Stimulated activated CD4-positive, alpha-beta T cell treated with anti-CD3 and anti-CD28 coated beads, Interleukin-1b, Interleukin-23, amount 100 ng/mL, for 24 hours (primary cell): ENCODE measurements at regions not wholly inside any gene's neighbourhood (a gene's known extent, or its start where the extent isn't known, plus 50 kb on each side); places are given as distances from the start of the nearest gene placed in this dataset.

Experiments
- DNase-seq, 4 experiments: peaks; one replicate each; pipeline ENCODE4 v3.0.0-alpha.2; 2020; ENCODE audit warnings: low read depth in 4 of 4, low spot score in 1 of 4

DNA sequence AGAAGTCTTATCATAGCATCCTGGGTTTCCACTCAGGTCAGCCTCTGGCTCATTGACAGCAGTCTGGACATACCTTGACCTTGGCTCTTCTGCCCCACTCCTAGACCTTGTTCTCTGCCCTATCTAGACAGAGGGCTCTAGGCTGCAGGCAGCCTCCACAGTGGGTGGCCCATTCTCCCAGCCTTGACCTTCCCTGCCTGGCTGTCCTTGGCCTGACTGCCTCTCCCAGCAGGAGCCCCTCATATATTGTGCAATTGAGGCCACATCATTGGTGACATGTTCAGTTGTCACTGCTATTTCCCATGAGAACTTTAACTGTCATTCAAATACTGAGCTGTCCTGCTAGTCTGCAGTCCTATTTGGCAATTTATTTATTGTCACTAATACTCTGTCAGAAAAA, 503.4 kb downstream of the PLXNA4 start:
- DNase-seq = no peak

DNA sequence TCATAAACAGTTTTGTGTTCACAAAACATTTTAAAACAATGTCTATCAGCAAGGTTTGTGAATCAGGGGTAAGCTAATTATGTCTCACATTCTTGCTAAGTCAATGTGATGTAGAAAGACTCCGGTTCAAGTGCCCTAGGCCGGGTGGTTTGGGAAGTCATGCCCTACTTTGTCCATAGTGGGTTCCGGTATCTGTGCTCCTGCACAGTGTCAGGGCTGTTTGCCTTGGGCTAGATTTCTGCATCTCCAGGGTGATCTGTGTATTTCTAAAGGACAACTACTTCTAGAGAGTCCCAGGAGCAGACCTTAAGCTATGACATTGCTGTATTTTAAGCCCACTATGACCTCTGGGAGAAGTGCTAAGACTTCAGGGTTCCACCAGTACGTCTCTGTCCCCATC, 504.1 kb downstream of the PLXNA4 start:
- DNase-seq = no peak

DNA sequence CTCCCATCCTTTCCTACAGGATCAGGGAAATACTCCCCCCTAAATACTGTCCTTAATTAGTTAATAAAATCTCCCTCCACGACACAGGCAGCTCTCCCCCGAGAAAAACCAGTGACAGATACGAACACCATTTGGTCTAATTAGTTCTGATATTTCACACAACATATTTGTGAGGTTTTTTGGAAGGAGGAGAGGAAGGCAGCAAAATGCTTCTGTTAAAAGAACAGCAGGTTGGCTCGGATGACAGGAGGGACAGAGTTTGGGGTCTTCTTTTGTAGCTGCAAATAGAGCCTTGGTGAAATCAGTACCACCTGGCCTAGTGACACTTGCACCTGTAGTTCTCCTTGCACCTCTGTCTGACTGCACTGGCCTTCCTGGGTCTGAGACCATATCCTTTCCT, 507.0 kb downstream of the PLXNA4 start:
- DNase-seq = no peak

DNA sequence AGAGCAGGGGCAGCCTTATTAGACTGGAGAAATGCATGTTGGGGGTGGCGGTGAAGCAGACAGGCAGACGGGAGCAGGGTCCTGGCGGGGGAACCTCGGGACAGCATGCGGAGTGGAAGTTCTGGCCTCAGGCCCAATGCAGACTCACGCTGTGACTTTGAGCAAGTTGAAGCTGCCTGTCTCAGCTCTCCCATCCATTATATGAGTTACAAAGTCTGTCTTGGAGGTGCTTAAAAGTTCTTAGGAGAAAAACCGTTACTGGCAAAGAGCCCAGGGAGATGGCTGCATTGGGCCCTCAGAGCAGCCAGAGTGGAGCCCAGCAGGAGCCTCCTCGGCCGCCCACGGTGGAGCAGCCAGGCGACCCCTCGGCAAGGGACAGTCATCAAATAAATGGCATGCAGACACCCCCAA, 509.5 kb downstream of the PLXNA4 start:
- no peak for DNase-seq

DNA sequence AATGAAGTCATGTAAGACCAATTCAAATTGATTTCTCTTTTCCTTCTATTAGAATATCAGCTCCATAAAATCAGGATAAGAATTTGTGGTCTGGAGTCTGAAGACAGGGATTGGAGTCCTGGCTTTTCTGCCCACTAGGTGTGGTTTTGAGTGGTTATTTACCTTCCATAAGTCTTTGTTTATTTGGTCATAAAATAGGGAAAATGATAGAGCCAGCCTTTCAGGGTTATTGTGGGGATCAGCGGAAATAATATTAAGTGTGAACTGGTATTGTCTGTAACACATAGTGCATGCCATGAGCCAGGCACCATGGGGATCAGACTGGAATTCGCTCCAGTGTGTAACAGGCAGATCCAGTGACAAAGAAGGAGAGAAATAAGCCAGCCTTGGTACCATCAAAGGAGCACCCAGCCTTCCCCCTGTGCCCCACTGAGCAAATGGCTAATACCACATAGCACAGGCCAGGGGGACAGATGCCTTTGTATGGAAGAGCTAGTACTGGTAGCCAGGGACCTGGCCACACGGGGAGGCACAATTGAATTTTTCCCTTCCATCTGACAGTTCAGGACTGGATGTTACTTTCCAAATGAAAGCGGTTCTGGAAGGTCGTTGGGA, 509.7 kb upstream of the PODXL start:
- no peak for DNase-seq

DNA sequence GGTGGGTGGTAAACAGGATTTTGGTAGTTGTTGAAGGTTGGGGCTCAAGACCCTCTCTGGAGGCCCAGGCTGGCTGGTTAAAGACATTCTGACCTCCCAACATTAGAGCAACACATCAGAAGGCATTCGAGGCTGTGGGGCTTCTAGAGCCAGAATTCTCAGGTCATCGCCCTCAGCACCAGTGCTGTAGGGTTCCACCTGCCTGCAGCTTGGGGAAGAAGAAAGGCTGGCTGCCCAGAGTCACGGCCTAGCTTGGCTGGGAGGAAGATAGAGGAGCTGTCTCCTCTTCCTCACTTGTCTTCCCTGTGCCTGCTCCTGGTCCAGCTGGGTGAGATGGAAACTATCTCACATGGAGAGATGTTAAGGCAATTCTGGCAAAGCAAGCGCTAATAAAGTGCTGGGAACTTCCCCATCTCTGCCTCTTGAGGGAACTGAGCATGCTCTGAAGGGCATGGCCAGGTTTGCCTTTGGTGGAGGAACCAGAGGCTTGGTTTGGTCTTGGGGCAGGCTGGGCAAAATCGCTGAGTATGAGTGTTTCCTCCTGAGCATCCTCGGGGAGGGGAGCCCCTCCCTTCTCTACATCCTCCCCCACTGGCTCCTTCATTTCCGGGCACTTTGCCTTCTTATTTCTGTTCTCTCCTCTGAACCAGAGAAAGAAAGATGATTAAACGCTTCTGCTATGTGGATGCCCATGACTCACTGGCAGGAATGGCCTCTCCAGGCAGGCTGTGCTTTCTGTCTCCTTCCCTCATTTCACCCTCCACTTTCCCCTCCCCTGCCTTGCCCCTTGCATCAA, 509.0 kb upstream of the PODXL start:
- no peak for DNase-seq

DNA sequence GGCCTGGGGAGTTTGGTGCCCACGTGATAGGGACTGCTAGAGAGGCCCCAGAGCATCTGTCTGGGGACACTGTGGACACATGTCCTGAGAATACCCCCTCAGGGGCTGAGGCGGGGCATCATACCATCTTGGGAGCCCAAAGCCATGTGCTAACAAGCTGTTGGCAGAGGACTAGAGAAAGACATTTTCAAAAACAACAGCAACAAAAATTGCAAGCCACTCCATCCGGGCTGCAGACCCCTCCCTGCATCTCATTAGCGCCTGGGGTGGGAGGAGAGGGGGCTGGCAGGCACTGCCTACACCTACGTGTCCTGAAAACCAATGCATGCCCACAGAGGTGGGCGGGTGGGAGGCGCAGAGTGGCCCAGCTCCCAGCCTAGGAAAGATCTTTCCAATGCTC, 507.4 kb upstream of the PODXL start:
- DNase-seq = no peak

DNA sequence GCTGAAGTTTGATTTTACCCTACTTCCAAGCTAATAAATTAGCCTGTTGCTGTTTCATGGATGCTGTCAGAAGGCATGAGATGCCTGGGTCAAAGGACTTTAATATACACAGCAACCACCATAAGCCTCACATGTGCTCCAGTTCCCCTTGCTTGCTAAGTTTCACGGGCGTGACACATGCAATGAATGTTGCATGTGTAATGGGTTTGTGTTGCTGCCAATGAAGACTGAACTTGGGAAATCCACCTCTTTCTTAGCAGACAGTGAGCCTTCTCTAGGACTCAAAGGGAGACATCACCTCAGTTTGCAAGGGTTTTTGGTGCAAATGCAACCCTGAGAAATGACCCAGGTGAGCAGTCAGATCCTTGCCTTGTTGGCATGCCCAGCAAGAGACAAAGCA, 505.5 kb upstream of the PODXL start:
- no peak for DNase-seq

DNA sequence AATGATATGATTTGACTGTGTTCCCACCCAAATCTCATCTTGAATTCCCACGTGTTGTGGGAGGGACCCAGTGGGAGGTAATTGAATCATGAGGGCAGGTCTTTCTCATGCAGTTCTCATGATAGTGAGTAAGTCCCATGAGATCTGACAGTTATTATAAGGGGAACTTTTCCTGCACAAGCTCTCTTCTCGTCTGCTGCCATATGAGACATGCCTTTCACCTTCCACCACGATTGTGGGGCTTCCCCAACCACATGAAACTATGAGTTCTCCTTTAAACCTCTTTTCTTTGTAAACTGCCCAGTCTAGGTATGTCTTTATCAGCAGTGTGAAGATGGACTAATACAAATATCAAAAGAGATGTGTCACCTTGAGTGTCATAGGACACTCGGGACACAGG, 502.7 kb upstream of the PODXL start:
- DNase-seq = no peak

DNA sequence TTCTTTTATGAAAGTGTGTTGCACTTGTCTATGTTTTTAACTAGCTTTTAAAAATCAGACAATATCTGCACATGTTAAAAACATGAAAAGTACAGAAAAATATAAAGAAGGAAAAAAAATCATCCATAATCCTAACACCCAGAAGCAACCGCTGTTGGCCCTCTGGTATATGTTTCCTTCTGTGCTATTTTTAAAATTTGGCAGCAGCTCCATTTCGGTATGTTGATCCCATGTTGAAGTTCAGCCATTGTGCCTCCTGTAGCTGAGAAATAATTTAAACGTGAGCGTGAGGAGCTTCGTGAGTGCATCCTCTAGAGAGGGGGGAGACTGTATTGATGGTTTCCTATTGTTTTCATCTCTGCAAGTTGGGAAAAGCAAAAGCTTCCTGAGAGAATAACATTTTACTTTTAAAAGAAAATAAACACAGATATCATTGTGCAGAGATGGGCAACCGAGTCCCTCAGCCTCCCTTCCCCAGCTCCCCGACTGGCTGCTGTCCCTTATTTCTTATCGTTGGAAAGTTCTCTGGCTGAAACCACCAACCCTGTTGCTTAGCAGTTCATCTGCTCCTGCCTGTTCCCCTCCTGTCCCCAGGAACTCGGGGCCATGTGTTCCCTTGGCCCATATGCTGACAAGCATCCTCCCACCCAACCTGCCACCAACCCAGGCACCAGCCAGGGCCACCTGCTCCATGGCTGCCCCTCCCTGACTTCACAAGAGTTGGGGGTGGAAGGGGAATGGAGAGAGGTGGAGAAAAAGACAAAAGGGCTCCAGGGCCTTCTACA, 499.1 kb upstream of the PODXL start:
- DNase-seq = no peak

DNA sequence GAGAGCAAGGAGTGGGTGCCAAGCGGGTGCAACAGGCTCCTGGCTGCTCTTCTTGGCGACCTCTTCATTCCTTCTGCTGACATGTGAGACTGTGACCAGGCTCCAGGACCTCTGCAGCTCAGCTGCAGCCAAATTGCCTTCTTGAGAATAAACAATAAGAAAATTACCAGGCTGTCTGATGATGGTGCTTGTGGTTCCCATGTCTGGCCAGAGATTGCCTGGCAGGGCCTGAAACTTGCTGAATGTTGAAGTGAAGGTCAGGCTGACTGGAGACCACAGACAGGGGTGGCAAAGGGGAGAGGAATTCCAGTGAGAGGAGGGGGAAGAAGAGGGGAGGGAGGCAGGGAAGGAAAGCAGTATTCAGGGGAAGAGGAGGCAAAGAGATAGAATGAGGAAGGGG, 497.4 kb upstream of the PODXL start:
- DNase-seq = no peak

DNA sequence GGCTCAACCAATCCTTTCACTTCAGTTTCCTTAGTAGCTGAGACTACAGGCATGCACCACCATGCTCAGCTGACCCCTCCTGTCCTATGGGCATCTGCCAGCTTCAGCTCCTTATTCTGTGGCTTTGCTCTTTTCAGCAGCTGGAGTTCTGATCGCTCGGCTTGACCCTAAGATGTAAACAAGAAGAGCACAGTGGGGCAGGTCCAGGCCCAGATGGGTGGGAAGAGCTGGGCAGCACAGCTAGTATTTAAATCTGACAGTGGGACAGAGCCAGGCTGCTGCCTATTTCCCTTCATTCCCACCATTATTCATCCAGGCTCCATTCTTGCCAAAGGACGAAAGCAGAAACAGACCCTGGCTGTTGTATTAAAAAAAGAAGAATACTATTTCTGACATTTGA, 494.9 kb upstream of the PODXL start:
- no peak for DNase-seq

DNA sequence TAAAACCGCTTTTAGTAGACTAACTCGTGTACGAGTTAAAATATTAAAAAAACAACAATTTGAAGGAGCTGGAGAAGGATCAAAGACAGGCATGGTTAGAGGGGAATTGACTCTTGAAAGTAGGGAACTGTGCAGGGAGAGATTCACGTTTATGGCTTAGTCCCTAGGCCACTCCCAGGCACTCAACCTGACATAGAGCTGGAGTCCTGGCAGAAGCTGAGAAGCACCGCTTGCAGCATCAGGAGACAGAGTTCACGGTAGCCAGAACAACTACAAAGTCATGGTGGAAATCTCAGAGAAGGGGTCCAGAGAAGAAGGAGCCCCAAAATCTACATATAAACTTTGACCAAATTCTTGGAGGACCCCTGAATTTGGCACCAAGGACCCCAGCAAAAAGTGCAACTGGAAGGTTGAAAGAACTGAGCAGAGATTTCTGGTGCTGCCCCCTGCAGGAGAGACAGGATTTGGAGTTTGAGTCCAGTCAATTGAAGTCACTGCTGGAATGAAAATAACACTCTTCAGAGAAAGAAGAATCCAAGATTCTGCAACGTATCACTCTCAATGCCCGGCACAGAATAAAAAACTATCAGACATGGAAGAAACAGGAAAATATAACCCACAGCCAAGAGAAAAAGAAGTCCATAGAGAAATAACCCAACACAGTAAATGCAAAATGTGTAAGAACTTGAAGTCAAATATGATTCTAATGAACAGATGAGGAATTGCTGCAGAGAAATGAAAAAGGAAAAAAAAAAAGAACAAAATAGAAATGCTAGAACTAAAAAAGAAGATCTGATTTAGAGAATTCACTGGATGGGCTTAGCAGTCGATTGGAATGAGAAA, 493.3 kb upstream of the PODXL start:
- peak in 2 of 4 experiments; percentile 4 to 5 for DNase-seq

DNA sequence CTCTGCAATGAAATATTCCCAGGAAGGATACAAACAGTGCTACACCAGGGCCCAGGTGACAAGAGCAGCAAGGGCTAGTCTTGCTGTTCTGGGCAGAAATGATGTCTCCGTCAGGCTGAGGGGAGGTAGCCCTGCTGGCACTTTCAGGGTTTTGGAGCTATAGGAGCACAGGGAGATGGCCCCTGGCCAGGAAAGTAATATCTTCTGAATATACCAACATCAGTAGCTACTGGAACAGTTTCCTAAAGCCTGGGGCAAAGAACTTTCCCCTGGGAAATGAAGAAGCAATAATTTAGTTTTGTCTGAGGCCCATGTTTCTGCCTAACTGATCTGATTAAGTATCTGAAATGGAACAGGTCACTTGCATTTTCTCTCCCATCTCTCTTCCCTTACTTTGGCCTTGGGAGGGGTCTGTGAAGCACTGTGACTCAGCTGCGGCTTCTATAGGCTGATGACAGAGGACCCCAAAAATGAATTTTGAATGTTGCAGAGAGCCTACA, 489.1 kb upstream of the PODXL start:
- no peak for DNase-seq

DNA sequence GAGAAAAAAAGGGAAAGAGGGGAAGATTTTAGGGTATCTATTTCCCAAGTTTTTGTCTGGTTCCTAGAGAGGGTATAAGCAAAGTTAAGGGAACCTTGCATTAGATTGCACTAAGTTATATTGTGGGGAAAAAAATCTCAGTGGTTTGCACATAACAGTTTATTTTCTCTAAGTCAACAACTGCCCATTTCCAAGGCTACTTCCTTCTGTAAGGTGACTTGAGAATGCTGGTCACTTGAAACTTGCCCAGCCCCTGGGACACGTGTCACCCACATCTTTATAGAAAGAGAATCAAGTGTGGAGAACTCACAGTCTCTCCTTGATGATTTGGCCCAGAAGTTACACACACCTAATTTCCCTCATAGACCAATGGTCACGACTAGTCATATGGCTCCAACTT, 488.6 kb upstream of the PODXL start:
- DNase-seq = no peak

DNA sequence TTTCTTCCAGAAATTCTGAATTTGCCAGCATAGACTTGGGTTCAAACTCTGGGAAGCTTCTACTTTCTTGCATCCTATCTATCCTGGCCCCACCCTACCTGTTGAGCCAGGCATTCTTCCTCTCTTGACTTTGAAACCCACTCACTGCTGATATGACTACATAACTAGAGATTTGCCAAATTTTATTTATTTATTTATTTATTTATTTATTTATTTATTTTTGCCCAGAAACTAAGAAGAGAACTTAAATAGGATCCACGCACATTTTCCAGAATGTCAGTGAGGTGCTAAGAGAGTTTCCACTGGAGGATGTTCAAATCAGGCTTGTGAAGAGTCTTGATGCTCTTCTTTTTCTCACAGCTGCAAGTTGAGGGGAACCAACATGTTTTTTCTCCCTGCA, 487.8 kb upstream of the PODXL start:
- DNase-seq = no peak

DNA sequence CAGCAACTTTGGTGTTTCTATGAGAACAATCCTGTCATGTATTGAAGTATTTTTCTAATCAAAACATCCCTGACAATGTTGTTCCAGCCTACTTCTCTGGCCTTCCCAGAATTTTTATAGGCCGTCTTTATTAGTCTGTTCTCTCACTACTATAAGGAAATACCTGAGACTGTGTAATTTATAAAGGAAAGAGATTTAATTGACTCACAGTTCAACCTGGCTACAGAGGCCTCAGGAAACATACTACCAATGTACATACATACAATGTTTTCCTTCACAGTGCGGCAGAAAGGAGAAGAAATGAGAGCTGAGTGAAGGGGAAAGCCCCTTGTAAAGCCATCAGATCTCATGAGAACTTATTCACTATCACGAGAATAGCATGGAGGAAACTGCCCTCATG, 484.7 kb upstream of the PODXL start:
- no peak for DNase-seq

DNA sequence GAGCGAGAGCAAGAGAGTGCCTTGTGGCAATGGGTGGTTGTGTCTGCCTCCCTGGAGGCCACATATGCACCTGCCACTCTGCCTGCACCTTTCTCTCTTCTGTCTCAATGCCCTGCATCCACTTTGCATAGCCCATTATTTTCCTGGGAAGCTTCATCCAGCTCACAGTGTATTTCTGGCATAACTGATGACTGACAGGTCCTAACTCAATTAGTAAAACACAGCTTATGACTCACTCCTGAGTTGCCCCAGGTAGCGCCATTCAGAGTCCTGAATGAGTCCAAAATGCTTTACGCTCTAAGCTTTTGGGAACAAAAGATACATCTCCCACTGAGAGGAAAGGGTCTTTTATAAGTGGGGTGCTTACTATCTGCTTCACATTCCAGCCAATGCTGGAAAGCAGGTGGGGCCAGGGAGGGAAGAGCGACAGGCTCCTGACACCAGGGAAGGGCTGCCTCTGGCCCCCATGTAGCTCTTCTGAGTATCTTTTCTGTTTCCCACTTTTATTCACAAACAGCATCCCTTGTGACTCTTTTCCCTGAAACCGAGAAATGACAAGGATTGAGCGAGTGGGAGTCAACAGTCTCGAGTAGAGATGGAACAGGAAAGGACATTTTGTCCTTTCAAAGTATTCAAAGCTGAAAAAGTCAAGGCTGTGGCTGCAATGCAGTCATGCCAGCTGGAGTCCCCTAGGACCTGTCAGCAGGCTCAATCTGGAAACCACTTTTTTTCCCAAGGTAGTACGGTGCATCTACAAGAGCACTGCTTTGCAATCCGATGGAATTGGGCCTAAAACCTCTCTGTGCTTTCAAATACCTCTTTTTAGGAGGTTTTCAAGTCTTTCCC, 479.3 kb upstream of the PODXL start:
- DNase-seq = no peak

DNA sequence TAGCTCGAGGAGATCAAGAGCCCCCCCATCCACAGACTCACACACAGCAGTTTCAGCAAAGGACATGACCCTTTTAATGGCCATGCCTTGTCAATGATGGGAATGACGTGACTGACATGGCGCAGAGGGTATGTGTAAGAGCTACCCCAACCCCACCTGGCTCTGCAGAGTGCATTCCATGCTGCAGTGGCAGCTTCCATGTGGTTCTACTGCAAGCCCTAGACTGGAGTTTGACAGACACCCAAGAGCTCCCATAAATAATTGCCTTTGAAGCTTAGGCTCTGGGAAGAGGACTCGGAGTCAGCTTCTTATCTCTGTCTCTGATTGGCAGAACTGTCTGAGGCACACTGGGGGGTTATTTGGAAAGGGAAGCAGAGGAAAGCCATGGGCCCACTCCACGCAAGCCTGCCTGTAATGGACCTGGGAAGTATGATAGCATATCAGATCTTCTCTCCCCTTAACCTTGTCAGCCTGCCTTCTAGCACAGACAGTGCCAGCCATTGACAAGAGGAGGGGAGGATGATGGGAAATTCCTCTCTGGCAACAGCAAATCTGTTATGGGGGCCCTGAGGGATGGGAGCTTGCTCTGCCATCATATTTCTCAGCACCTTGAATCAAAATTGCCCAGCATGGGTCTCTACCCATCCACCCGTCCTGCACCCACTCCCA, 478.5 kb upstream of the PODXL start:
- DNase-seq = no peak

DNA sequence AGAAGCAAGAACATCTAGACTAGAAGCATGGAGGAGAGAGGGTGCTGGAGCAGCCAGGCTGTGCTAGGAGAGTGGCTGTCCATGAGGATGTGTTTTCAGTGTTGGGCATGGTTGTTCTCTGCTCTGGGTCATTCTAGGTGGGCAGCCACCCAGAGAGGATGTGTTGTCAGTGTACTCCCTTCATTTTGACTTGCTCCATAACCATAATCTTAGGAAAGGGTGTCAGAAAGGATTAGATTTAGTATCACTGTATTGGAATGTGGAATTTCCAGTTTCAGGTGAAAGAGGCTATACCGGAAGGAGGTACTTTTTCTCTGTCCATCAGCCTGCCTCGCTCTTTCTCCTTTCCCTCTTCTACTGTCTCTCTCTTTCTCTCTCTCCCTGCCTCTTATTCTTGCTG, 474.5 kb upstream of the PODXL start:
- no peak for DNase-seq
